ENCODE measurements at regions not wholly inside any gene's neighbourhood (a gene's known extent, or its start where the extent isn't known, plus 50 kb on each side); places are given as distances from the start of the nearest gene placed in this dataset.

- no peak for TF ChIP-seq POLR2A (IDR thresholded peaks at IDR 0.05; ENCODE audit: low read length)
- no peak for TF ChIP-seq GATA1 (IDR thresholded peaks at IDR 0.05; ENCODE audit: low read depth, low read length)
These were observed 1044.5 kb downstream of the TUSC7 start for GRCh38 chr3:117754058-117754457.
